ENCODE measurements at regions not wholly inside any gene's neighbourhood (a gene's known extent, or its start where the extent isn't known, plus 50 kb on each side); places are given as distances from the start of the nearest gene placed in this dataset.
A peak's percentile ranks its signal among the peaks of the same experiment; 100 is the strongest.
"Not testable (repeated sequence)": the region's sequence is repeated elsewhere in the genome, so short reads cannot be mapped to it uniquely, and the experiment has no call there.

DNA sequence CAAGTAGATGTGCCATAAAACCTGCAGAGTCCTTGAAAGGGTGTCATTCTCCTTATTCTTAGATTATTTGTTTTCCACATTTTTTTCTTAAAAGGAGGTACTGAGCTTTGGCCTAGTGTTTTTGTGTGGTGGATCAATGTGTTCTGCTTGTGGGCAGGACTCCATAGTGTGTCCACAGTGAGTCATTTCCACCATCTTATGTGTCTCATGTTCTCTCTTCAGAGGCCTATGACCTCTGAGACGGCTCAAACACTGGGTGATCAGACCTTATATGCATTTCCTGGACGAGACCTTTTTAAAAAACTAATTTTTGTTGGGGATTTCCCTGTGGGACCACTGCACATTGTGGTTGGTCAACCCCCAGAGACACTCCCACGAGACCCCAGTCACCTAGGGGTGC lies 93.4 kb downstream of the CHCHD4 start (continued):
- TF ChIP-seq, protein P1, sequence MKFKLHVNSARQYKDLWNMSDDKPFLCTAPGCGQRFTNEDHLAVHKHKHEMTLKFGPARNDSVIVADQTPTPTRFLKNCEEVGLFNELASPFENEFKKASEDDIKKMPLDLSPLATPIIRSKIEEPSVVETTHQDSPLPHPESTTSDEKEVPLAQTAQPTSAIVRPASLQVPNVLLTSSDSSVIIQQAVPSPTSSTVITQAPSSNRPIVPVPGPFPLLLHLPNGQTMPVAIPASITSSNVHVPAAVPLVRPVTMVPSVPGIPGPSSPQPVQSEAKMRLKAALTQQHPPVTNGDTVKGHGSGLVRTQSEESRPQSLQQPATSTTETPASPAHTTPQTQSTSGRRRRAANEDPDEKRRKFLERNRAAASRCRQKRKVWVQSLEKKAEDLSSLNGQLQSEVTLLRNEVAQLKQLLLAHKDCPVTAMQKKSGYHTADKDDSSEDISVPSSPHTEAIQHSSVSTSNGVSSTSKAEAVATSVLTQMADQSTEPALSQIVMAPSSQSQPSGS (CRISPR knock-in tag; IDR thresholded peaks at IDR 0.05; ENCODE audit: borderline replicate concordance, low read depth), result no peak
- TF ChIP-seq, protein P2, sequence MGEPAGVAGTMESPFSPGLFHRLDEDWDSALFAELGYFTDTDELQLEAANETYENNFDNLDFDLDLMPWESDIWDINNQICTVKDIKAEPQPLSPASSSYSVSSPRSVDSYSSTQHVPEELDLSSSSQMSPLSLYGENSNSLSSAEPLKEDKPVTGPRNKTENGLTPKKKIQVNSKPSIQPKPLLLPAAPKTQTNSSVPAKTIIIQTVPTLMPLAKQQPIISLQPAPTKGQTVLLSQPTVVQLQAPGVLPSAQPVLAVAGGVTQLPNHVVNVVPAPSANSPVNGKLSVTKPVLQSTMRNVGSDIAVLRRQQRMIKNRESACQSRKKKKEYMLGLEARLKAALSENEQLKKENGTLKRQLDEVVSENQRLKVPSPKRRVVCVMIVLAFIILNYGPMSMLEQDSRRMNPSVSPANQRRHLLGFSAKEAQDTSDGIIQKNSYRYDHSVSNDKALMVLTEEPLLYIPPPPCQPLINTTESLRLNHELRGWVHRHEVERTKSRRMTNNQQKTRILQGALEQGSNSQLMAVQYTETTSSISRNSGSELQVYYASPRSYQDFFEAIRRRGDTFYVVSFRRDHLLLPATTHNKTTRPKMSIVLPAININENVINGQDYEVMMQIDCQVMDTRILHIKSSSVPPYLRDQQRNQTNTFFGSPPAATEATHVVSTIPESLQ (CRISPR knock-in tag; IDR thresholded peaks at IDR 0.05), result no peak
- no peak for TF ChIP-seq ZNF121 (CRISPR knock-in tag; IDR thresholded peaks at IDR 0.05)
- TF ChIP-seq ZNF138 (CRISPR knock-in tag; conservative IDR thresholded peaks at IDR 0.05), result no peak
- TF ChIP-seq, protein P3, sequence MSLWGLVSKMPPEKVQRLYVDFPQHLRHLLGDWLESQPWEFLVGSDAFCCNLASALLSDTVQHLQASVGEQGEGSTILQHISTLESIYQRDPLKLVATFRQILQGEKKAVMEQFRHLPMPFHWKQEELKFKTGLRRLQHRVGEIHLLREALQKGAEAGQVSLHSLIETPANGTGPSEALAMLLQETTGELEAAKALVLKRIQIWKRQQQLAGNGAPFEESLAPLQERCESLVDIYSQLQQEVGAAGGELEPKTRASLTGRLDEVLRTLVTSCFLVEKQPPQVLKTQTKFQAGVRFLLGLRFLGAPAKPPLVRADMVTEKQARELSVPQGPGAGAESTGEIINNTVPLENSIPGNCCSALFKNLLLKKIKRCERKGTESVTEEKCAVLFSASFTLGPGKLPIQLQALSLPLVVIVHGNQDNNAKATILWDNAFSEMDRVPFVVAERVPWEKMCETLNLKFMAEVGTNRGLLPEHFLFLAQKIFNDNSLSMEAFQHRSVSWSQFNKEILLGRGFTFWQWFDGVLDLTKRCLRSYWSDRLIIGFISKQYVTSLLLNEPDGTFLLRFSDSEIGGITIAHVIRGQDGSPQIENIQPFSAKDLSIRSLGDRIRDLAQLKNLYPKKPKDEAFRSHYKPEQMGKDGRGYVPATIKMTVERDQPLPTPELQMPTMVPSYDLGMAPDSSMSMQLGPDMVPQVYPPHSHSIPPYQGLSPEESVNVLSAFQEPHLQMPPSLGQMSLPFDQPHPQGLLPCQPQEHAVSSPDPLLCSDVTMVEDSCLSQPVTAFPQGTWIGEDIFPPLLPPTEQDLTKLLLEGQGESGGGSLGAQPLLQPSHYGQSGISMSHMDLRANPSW (CRISPR knock-in tag; conservative IDR thresholded peaks at IDR 0.05; ENCODE audit: low read depth), result no peak
- no peak for TF ChIP-seq TEAD1 (CRISPR knock-in tag; IDR thresholded peaks at IDR 0.05)

DNA sequence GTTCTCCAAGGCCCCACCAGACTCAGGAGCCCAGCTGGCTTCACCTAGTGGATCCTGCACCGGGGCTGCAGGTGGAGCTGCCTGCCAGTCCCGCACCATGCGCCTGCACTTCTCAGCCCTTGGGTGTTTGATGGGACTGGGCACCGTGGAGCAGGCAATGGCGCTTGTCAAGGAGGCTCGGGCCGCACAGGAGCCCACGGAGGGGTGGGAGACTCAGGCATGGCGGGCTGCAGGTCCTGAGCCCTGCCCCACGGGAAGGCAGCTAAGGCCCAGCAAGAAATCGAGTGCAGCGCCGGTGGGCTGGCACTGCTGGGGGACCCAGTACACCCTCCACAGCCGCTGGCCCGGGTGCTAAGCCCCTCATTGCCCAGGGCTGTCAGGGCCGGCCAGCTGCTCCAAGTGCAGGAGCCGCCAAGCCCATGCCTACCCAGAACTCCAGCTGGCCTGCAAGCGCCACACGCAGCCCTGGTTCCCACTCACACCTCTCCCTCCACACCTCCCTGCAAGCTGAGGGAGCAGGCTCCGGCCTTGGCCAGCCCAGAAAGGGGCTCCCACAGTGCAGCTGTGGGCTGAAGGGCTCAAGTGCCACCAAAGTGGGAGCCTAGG lies 95.2 kb downstream of the CHCHD4 start:
- peaks cover 20% of the 10 kb centered on the region for H3K4me1 Mint-ChIP-seq
- H3K27me3 Mint-ChIP-seq (ENCODE audit: low read depth), result peaks cover 15% of the 10 kb centered on the region; the same call in 1 of the 2 replicates
- CTCF ChIA-PET; H3K27ac Mint-ChIP-seq; ATAC-seq; H3K4me3 Mint-ChIP-seq; POLR2A ChIA-PET; DNase-seq (ENCODE audit: low spot score): not testable (repeated sequence)
- H3K9me3 Mint-ChIP-seq, result peaks cover 72% of the 10 kb centered on the region
- H3K36me3 Mint-ChIP-seq, result peaks cover 42% of the 10 kb centered on the region

DNA sequence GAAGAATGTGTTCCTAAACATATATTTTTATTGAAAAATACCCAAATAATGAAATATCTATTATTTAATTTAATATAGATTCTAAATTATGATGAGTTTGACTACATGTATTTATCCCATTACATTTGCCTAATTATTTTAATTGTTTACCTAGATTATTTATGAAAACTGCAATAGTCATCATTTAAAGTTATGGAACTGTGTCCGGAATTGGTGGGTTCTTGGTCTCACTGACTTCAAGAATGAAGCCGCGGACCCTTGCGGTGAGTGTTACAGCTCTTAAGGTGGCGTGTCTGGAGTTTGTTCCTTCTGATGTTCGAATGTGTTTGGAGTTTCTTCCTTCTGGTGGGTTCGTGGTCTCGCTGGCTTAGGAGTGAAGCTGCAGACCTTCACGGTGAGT lies 96.5 kb downstream of the CHCHD4 start:
- H3K27ac Mint-ChIP-seq; ATAC-seq; CTCF ChIA-PET; DNase-seq (ENCODE audit: low spot score); POLR2A ChIA-PET; H3K4me3 Mint-ChIP-seq: not testable (repeated sequence)
- H3K9me3 Mint-ChIP-seq, result peaks cover 74% of the 10 kb centered on the region
- H3K4me1 Mint-ChIP-seq, result peaks cover 20% of the 10 kb centered on the region
- peaks cover 13% of the 10 kb centered on the region for H3K27me3 Mint-ChIP-seq (ENCODE audit: low read depth)
- peaks cover 51% of the 10 kb centered on the region for H3K36me3 Mint-ChIP-seq

DNA sequence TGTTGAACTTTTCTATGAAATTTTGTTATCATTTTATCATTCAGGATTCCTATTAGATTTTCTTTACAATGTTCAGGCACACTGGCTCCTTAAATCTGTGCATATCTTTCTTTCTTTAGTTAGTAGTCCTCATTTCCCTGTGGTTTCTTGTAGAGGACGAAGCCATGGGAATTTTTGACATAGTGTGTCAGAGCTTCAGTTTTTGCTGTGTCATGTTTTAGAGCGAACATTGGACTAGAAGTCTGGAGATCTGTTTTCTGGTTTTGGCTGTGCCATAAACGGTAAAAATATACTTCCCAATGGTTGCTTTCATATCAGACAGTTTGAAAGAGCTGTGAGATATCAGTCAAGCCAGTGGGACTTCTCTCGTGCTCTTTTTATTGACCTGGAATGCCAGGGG lies 105.2 kb downstream of the CHCHD4 start:
- peaks cover 23% of the 10 kb centered on the region for H3K36me3 Mint-ChIP-seq

DNA sequence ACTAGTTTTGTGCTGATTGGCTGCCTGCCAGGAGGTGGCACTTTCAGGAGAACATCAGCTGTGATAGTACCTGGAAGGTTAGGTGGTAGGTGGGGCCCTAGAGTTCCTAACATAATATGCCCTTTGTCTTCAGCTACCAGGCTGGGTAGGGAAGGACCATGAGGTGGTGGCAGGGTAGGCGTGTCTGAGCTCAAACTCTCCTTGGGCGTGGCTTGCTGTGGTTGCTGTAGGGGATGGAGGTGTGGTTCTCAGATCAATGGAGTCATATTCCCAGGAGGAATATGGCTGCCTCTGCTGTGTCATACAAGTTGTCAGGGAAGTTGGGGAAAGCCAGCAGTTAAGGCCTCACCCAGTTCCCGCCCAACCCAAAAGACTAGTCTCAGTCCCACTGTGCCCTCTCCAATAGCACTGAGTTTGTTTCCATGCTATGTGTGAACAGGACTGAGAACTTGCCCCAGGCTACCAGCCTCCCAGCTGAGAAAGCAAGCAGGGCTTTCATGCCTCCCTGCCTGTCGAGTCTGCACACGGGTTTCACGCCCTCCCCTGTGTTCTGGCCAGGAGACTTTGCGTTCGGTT lies 107.7 kb downstream of the CHCHD4 start:
- Mint-ChIP-seq H3K36me3 (peaks cover 5% of the 10 kb centered on the region; the same call in 1 of the 2 replicates), H3K27me3 (ENCODE audit: low read depth) (peaks cover 3% of the 10 kb centered on the region; the same call in 1 of the 2 replicates), H3K4me1 (no peaks in the 10 kb centered on the region), H3K27ac (no peak overlapping the region), H3K4me3 (no peak overlapping the region), H3K9me3 (peaks cover 49% of the 10 kb centered on the region)
- TF ChIP-seq GABPB1 (CRISPR knock-in tag; IDR thresholded peaks at IDR 0.05) (no peak), FOXJ3 (CRISPR knock-in tag; IDR thresholded peaks at IDR 0.05; ENCODE audit: borderline replicate concordance) (no peak), ZNF232 (CRISPR knock-in tag; IDR thresholded peaks at IDR 0.05) (no peak), NFATC4 (CRISPR knock-in tag; IDR thresholded peaks at IDR 0.05) (no peak), JAZF1 (CRISPR knock-in tag; IDR thresholded peaks at IDR 0.05) (no peak)
- TF ChIP-seq, protein P4, sequence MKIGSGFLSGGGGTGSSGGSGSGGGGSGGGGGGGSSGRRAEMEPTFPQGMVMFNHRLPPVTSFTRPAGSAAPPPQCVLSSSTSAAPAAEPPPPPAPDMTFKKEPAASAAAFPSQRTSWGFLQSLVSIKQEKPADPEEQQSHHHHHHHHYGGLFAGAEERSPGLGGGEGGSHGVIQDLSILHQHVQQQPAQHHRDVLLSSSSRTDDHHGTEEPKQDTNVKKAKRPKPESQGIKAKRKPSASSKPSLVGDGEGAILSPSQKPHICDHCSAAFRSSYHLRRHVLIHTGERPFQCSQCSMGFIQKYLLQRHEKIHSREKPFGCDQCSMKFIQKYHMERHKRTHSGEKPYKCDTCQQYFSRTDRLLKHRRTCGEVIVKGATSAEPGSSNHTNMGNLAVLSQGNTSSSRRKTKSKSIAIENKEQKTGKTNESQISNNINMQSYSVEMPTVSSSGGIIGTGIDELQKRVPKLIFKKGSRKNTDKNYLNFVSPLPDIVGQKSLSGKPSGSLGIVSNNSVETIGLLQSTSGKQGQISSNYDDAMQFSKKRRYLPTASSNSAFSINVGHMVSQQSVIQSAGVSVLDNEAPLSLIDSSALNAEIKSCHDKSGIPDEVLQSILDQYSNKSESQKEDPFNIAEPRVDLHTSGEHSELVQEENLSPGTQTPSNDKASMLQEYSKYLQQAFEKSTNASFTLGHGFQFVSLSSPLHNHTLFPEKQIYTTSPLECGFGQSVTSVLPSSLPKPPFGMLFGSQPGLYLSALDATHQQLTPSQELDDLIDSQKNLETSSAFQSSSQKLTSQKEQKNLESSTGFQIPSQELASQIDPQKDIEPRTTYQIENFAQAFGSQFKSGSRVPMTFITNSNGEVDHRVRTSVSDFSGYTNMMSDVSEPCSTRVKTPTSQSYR (CRISPR knock-in tag; IDR thresholded peaks at IDR 0.05), result no peak
- TF ChIP-seq, protein P5, sequence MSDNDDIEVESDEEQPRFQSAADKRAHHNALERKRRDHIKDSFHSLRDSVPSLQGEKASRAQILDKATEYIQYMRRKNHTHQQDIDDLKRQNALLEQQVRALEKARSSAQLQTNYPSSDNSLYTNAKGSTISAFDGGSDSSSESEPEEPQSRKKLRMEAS (CRISPR knock-in tag; IDR thresholded peaks at IDR 0.05), result no peak
- ChIA-PET POLR2A (no interaction called here), CTCF (no interaction called here)
- ATAC-seq (peak; percentile 52), DNase-seq (ENCODE audit: low spot score) (no peak)

More for the DNA sequence above, 105.2 kb downstream of the CHCHD4 start:
- POLR2A ChIA-PET, result no interaction called here
- Mint-ChIP-seq H3K4me3 (no peak overlapping the region), H3K9me3 (peaks cover 50% of the 10 kb centered on the region), H3K27ac (no peak overlapping the region), H3K27me3 (ENCODE audit: low read depth) (peaks cover 5% of the 10 kb centered on the region; the same call in 1 of the 2 replicates), H3K4me1 (no peaks in the 10 kb centered on the region)
- TF ChIP-seq, protein P5 (CRISPR knock-in tag; IDR thresholded peaks at IDR 0.05), result no peak
- CTCF ChIA-PET, result no interaction called here
- ATAC-seq (no peak), DNase-seq (ENCODE audit: low spot score) (no peak)

All from WTC11 (cell line).